Muscle of leg (tissue), 3 donors: ENCODE measurements at regions not wholly inside any gene's neighbourhood (a gene's known extent, or its start where the extent isn't known, plus 50 kb on each side); places are given as distances from the start of the nearest gene placed in this dataset.
A peak's percentile ranks its signal among the peaks of the same experiment; 100 is the strongest.
"Not testable (repeated sequence)": the region's sequence is repeated elsewhere in the genome, so short reads cannot be mapped to it uniquely, and the experiment has no call there.

Experiments
- DNase-seq: peaks from one replicate; pipeline ENCODE4 v3.0.0; 2013
- H3K27ac ChIP-seq: one replicate; pipeline ENCODE4 v1.5.1; 2013; ENCODE audit warnings: mild to moderate bottlenecking, low read length, control low read depth
- H3K27me3 ChIP-seq: one replicate; pipeline ENCODE4 v1.6.1; 2013; ENCODE audit warnings: low read length; ENCODE audit not compliant: control insufficient read depth, insufficient read depth
- H3K36me3 ChIP-seq: one replicate; pipeline ENCODE4 v1.6.1; 2013; ENCODE audit warnings: low read length; ENCODE audit not compliant: control insufficient read depth, insufficient read depth
- H3K4me1 ChIP-seq: one replicate; pipeline ENCODE4 v1.6.1; 2013; ENCODE audit warnings: low read length; ENCODE audit not compliant: control insufficient read depth, insufficient read depth
- H3K4me3 ChIP-seq: one replicate; pipeline ENCODE4 v1.5.1; 2013; ENCODE audit warnings: low read length, control low read depth
- H3K9me3 ChIP-seq: replicated peaks from 2 replicates; pipeline ENCODE4 v1.6.1; 2013; ENCODE audit warnings: low read depth, low read length; ENCODE audit not compliant: control insufficient read depth
- WGBS: methylation state at CpG from one replicate; pipeline ENCODE4 v1.1.5; 2013; ENCODE audit warnings: missing lambda C conversion rate; ENCODE audit not compliant: insufficient coverage; 5-methylcytosine and 5-hydroxymethylcytosine counted together

- H3K9me3 ChIP-seq, H3K36me3 ChIP-seq, DNase-seq, H3K4me1 ChIP-seq, H3K27ac ChIP-seq, H3K27me3 ChIP-seq, H3K4me3 ChIP-seq: not testable (repeated sequence)
- no CpG with 5 or more reads among the region's 3 CpGs for WGBS
These were observed 733.3 kb upstream of the CDH18 start for GRCh38 chr5:20721286-20721685.

GRCh38 chr5:20711520-20712155 is 723.6 kb upstream of the CDH18 start:
- not testable (repeated sequence) for H3K4me1 ChIP-seq, H3K36me3 ChIP-seq, H3K9me3 ChIP-seq, H3K27me3 ChIP-seq, H3K27ac ChIP-seq, H3K4me3 ChIP-seq
- DNase-seq: peak; percentile 50
- WGBS: no CpG with 5 or more reads among the region's 4 CpGs

- not testable (repeated sequence) for H3K27ac ChIP-seq, H3K9me3 ChIP-seq, H3K27me3 ChIP-seq, H3K36me3 ChIP-seq, H3K4me3 ChIP-seq, H3K4me1 ChIP-seq
- 70% methylated on average over 2 of the region's 5 CpGs for WGBS
- DNase-seq: peak; percentile 7
These were observed 719.6 kb upstream of the CDH18 start for GRCh38 chr5:20707634-20708033.

- no peaks in the 10 kb centered on the region for H3K9me3 ChIP-seq
- H3K36me3 ChIP-seq: no peaks in the 10 kb centered on the region
- H3K4me3 ChIP-seq: no peak overlapping the region
- no peaks in the 10 kb centered on the region for H3K4me1 ChIP-seq
- 0% methylated on average over 1 of the region's 2 CpGs for WGBS
- no peaks in the 10 kb centered on the region for H3K27me3 ChIP-seq
- no peak overlapping the region for H3K27ac ChIP-seq
- DNase-seq: no peak
These were observed 706.1 kb upstream of the CDH18 start for GRCh38 chr5:20694121-20694520.

- no peaks in the 10 kb centered on the region for H3K27me3 ChIP-seq
- no peak overlapping the region for H3K27ac ChIP-seq
- no peaks in the 10 kb centered on the region for H3K4me1 ChIP-seq
- H3K36me3 ChIP-seq: no peaks in the 10 kb centered on the region
- no peaks in the 10 kb centered on the region for H3K9me3 ChIP-seq
- WGBS: no CpG with 5 or more reads among the region's 1 CpG
- no peak for DNase-seq
- H3K4me3 ChIP-seq: no peak overlapping the region
These were observed 704.9 kb upstream of the CDH18 start for GRCh38 chr5:20692913-20693312.

GRCh38 chr5:20683241-20683940 is 695.4 kb upstream of the CDH18 start:
- no CpG with 5 or more reads among the region's 5 CpGs for WGBS
- DNase-seq: no peak
- H3K27ac ChIP-seq: no peak overlapping the region
- no peaks in the 10 kb centered on the region for H3K9me3 ChIP-seq
- H3K36me3 ChIP-seq: no peaks in the 10 kb centered on the region
- H3K4me1 ChIP-seq: no peaks in the 10 kb centered on the region
- no peak overlapping the region for H3K4me3 ChIP-seq
- H3K27me3 ChIP-seq: no peaks in the 10 kb centered on the region

- H3K4me1 ChIP-seq: no peaks in the 10 kb centered on the region
- WGBS: 66% methylated on average over 4 of the region's 5 CpGs
- H3K27me3 ChIP-seq: no peaks in the 10 kb centered on the region
- no peaks in the 10 kb centered on the region for H3K9me3 ChIP-seq
- DNase-seq: no peak
- no peak overlapping the region for H3K27ac ChIP-seq
- H3K36me3 ChIP-seq: no peaks in the 10 kb centered on the region
- no peak overlapping the region for H3K4me3 ChIP-seq
These were observed 692.8 kb upstream of the CDH18 start for GRCh38 chr5:20680718-20681302.

- H3K27me3 ChIP-seq: no peaks in the 10 kb centered on the region
- H3K4me1 ChIP-seq: no peaks in the 10 kb centered on the region
- H3K4me3 ChIP-seq: no peak overlapping the region
- H3K36me3 ChIP-seq: no peaks in the 10 kb centered on the region
- WGBS: no CpG with 5 or more reads among the region's 1 CpG
- H3K9me3 ChIP-seq: no peaks in the 10 kb centered on the region
- DNase-seq: no peak
- H3K27ac ChIP-seq: no peak overlapping the region
These were observed 690.9 kb upstream of the CDH18 start for GRCh38 chr5:20678814-20679298.

GRCh38 chr5:20678386-20678785 is 690.4 kb upstream of the CDH18 start:
- Histone ChIP-seq H3K4me1 (no peaks in the 10 kb centered on the region), H3K27ac (no peak overlapping the region), H3K4me3 (no peak overlapping the region), H3K36me3 (no peaks in the 10 kb centered on the region), H3K27me3 (no peaks in the 10 kb centered on the region), H3K9me3 (no peaks in the 10 kb centered on the region)
- no peak for DNase-seq

GRCh38 chr5:20660588-20660987 is 672.6 kb upstream of the CDH18 start:
- no peak overlapping the region for H3K4me3 ChIP-seq
- DNase-seq: no peak
- no peaks in the 10 kb centered on the region for H3K4me1 ChIP-seq
- no peaks in the 10 kb centered on the region for H3K27me3 ChIP-seq
- H3K9me3 ChIP-seq: no peaks in the 10 kb centered on the region
- 63% methylated on average over 2 of the region's 3 CpGs for WGBS
- H3K36me3 ChIP-seq: no peaks in the 10 kb centered on the region
- no peak overlapping the region for H3K27ac ChIP-seq
